ENCODE measurements at regions not wholly inside any gene's neighbourhood (a gene's known extent, or its start where the extent isn't known, plus 50 kb on each side); places are given as distances from the start of the nearest gene placed in this dataset.
"Not testable (repeated sequence)": the region's sequence is repeated elsewhere in the genome, so short reads cannot be mapped to it uniquely, and the experiment has no call there.

DNA sequence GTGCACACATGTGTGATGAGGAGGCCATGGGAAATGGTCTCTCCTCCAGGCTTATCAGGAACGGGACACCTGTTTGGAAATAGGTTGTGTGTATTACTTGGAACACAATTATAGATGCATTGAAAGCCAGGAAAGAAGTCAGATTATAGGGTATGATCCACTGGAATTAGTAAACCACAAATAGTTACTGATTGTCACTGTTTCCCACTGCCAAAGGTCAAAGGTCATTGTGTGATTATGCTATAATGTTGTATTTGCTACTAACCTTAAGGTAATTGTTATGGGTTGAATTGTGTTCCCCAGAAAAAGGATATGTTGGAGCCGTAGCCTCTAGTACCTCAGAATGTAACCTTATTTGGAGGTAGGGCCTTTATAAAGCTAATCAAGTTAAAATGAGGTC is 129.9 kb upstream of the FBXO33 start:
- Histone ChIP-seq H3K4me3 (no peak overlapping the region), H3K9ac (ENCODE audit: insufficient read length) (no peak overlapping the region), H3K36me3 (ENCODE audit: insufficient read depth, low read length) (no peaks in the 10 kb centered on the region), H3K9me3 (ENCODE audit: low read depth, low read length) (no peaks in the 10 kb centered on the region), H3K27ac (no peak overlapping the region)
- no peak for TF ChIP-seq FOXP2 (optimal IDR thresholded peaks at IDR 0.05; ENCODE audit: control extremely low read depth, extremely low read length, insufficient read depth)
- no peak for TF ChIP-seq EZH2 (IDR thresholded peaks at IDR 0.05)
- TF ChIP-seq POLR2AphosphoS5 (IDR thresholded peaks at IDR 0.05; ENCODE audit: borderline replicate concordance, low read depth, low read length): no peak
- no peak for DNase-seq (ENCODE audit: low read depth, low spot score)

DNA sequence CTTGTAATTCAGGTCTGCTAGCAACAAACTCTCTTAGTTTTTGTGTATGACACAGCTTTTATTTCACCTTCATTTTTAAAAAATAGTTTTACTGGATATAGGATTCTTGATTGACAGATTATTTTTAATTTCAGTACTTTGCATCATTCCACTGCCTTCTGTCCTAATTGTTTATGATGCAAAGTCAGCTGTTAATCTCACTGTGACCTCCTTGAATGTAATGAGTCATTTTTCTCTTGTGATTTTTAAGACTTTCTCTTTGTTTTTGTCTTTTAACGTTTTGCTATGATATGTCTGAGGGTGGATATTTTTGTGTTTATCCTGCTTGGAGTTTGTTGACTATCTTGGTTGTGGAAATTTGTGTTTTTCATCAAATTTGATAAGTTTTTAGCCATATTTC is 126.3 kb upstream of the FBXO33 start:
- DNase-seq (ENCODE audit: low read depth, low spot score): no peak
- no peak for TF ChIP-seq EZH2 (IDR thresholded peaks at IDR 0.05)
- TF ChIP-seq FOXP2 (optimal IDR thresholded peaks at IDR 0.05; ENCODE audit: control extremely low read depth, extremely low read length, insufficient read depth): no peak
- no peak for TF ChIP-seq POLR2AphosphoS5 (IDR thresholded peaks at IDR 0.05; ENCODE audit: borderline replicate concordance, low read depth, low read length)
- Histone ChIP-seq H3K9ac (ENCODE audit: insufficient read length) (no peak overlapping the region), H3K9me3 (ENCODE audit: low read depth, low read length) (no peaks in the 10 kb centered on the region), H3K27ac (no peak overlapping the region), H3K36me3 (ENCODE audit: insufficient read depth, low read length) (no peaks in the 10 kb centered on the region), H3K4me3 (no peak overlapping the region)

DNA sequence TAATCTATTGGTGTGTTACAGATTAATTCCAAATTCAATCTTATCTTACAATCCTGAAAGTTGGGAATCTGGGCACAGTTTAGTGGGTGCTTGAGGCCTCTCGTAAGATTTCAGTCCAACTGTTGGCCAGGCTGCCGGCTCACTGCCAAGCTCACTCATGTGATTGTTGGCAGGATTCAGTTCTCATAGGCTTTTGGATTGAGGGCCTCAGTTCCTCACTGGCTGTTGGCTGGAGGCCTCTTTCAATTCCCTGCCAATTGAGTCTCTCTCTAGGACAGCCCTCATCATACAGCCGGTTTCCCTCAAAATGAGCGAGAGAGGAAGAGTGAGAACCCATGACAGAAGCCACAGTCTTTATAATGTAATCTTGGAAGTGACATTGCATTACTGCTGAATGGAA is 123.5 kb upstream of the FBXO33 start:
- no peak for DNase-seq (ENCODE audit: low read depth, low spot score)
- no peak for TF ChIP-seq EZH2 (IDR thresholded peaks at IDR 0.05)
- no peak for TF ChIP-seq FOXP2 (optimal IDR thresholded peaks at IDR 0.05; ENCODE audit: control extremely low read depth, extremely low read length, insufficient read depth)
- TF ChIP-seq POLR2AphosphoS5 (IDR thresholded peaks at IDR 0.05; ENCODE audit: borderline replicate concordance, low read depth, low read length): no peak

DNA sequence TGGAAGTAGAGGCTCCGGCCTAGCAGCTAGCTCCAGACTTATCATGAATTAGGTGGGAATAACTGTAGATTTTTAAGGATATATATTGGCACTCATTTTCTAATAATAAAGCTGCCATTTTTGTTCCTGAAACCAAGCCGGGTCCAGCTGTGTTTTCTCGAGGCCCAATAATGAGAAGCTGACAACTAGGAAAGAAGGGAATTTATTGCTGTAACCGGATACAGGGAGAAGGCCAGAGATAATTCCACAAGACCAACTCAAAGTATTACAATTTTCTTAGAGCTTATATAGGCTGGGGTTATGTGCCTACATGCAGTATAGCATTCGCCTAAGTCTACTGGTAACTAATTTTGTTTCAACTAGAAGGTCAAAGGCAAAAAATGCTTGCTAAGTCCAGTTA is 122.3 kb upstream of the FBXO33 start:
- no peak overlapping the region for H3K27ac ChIP-seq
- H3K9me3 ChIP-seq (ENCODE audit: low read depth, low read length): no peaks in the 10 kb centered on the region
- H3K36me3 ChIP-seq (ENCODE audit: insufficient read depth, low read length): no peaks in the 10 kb centered on the region
- no peak overlapping the region for H3K4me3 ChIP-seq
- no peak overlapping the region for H3K9ac ChIP-seq (ENCODE audit: insufficient read length)
- no peak for TF ChIP-seq EZH2 (IDR thresholded peaks at IDR 0.05)
- TF ChIP-seq FOXP2 (optimal IDR thresholded peaks at IDR 0.05; ENCODE audit: control extremely low read depth, extremely low read length, insufficient read depth): no peak
- no peak for TF ChIP-seq POLR2AphosphoS5 (IDR thresholded peaks at IDR 0.05; ENCODE audit: borderline replicate concordance, low read depth, low read length)
- DNase-seq (ENCODE audit: low read depth, low spot score): no peak

More for the DNA sequence above, 123.5 kb upstream of the FBXO33 start:
- Histone ChIP-seq H3K27ac (no peak overlapping the region), H3K36me3 (ENCODE audit: insufficient read depth, low read length) (no peaks in the 10 kb centered on the region), H3K4me3 (no peak overlapping the region), H3K9ac (ENCODE audit: insufficient read length) (no peak overlapping the region), H3K9me3 (ENCODE audit: low read depth, low read length) (no peaks in the 10 kb centered on the region)

DNA sequence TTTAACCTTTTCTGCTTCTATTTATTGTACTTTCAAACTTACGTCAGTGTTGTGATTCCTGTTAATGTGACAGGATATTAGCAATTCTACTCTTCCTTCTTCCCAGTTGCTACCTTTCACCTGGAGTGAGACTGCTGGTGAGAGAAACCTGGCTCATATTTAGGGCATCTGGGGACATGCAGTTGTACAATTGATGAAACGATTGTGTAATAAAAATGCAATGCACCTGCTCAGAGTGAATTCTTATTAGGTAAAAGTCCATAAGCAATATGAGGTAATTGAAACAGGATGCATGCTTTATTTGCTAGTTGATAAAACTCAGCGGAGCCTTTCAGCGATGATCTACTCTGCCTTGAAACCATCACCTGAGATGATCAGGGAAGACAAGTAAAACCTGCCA is 116.1 kb upstream of the FBXO33 start:
- Histone ChIP-seq H3K4me3 (no peak overlapping the region), H3K9me3 (ENCODE audit: low read depth, low read length) (no peaks in the 10 kb centered on the region), H3K27ac (no peak overlapping the region), H3K36me3 (ENCODE audit: insufficient read depth, low read length) (no peaks in the 10 kb centered on the region), H3K9ac (ENCODE audit: insufficient read length) (no peak overlapping the region)
- TF ChIP-seq EZH2 (IDR thresholded peaks at IDR 0.05): no peak
- no peak for TF ChIP-seq FOXP2 (optimal IDR thresholded peaks at IDR 0.05; ENCODE audit: control extremely low read depth, extremely low read length, insufficient read depth)
- no peak for TF ChIP-seq POLR2AphosphoS5 (IDR thresholded peaks at IDR 0.05; ENCODE audit: borderline replicate concordance, low read depth, low read length)
- no peak for DNase-seq (ENCODE audit: low read depth, low spot score)

DNA sequence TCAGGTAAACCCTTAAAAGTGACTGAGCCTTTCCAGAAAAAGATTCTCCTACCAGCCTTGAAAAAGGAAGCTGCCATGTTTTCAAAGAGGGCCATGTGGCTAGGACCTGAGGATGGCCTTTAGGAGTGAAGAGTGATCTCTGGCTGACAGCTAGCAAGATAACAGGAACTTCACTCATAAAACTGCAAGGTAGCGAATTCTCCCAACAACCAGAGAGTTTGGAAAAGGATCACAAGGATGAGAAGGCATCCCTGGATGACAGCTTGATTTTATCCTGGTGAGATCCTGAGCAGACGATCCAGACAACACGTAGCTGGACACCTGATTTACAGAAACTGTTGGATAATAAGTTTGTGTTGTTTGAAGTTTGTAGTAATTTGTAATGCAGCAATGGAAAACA is 115.6 kb upstream of the FBXO33 start:
- H3K9me3 ChIP-seq (ENCODE audit: low read depth, low read length): no peaks in the 10 kb centered on the region
- DNase-seq (ENCODE audit: low read depth, low spot score): no peak
- H3K9ac ChIP-seq (ENCODE audit: insufficient read length): no peak overlapping the region
- no peak overlapping the region for H3K4me3 ChIP-seq
- no peaks in the 10 kb centered on the region for H3K36me3 ChIP-seq (ENCODE audit: insufficient read depth, low read length)
- no peak for TF ChIP-seq EZH2 (IDR thresholded peaks at IDR 0.05)
- no peak for TF ChIP-seq FOXP2 (optimal IDR thresholded peaks at IDR 0.05; ENCODE audit: control extremely low read depth, extremely low read length, insufficient read depth)
- TF ChIP-seq POLR2AphosphoS5 (IDR thresholded peaks at IDR 0.05; ENCODE audit: borderline replicate concordance, low read depth, low read length): no peak
- H3K27ac ChIP-seq: no peak overlapping the region

DNA sequence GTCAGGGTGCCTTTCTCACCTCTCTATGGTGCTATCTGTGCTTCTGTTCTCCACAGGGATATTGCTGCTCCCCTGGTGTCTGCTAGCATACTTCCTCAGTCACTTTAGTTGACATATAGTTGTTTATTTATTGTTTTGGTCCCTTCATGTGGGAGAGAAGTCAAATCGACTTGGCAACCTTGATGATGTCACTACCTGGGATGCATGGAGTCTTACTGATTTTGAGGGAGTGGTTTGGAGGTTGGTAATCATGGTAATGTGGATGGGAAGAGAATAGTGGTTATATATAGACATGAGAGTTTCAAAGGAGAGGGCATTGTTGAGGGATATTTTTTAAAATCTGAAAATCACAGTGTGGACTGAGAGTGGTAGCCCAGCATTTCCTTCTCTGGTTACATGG is 73.6 kb upstream of the FBXO33 start:
- H3K9me3 ChIP-seq (ENCODE audit: low read depth, low read length): no peaks in the 10 kb centered on the region
- no peak overlapping the region for H3K27ac ChIP-seq
- H3K9ac ChIP-seq (ENCODE audit: insufficient read length): no peak overlapping the region
- no peak for TF ChIP-seq POLR2AphosphoS5 (IDR thresholded peaks at IDR 0.05; ENCODE audit: borderline replicate concordance, low read depth, low read length)
- TF ChIP-seq EZH2 (IDR thresholded peaks at IDR 0.05): no peak
- TF ChIP-seq FOXP2 (optimal IDR thresholded peaks at IDR 0.05; ENCODE audit: control extremely low read depth, extremely low read length, insufficient read depth): no peak
- H3K4me3 ChIP-seq: no peak overlapping the region
- no peak for DNase-seq (ENCODE audit: low read depth, low spot score)
- H3K36me3 ChIP-seq (ENCODE audit: insufficient read depth, low read length): no peaks in the 10 kb centered on the region

DNA sequence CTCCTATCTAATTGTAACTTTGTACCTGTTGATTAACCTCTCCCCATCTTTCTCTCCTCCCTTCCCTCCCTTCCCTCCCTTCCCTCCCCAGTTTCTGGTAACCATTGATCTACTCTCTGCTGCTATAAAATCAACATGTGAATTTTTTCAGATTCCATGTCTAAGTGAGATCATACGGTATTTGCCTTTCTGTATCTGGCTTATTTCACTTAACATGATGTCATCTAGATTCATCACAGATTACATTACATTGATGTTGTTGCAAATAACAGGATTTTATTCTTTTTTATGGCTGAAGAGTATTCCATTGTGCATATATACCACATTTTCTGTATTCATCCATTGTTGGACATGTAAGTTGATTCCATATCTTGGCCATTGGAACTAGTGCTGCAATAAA is 68.0 kb upstream of the FBXO33 start:
- TF ChIP-seq EZH2 (IDR thresholded peaks at IDR 0.05) (no peak), FOXP2 (optimal IDR thresholded peaks at IDR 0.05; ENCODE audit: control extremely low read depth, extremely low read length, insufficient read depth) (no peak), POLR2AphosphoS5 (IDR thresholded peaks at IDR 0.05; ENCODE audit: borderline replicate concordance, low read depth, low read length) (no peak)
- H3K36me3 ChIP-seq (ENCODE audit: insufficient read depth, low read length): no peaks in the 10 kb centered on the region

DNA sequence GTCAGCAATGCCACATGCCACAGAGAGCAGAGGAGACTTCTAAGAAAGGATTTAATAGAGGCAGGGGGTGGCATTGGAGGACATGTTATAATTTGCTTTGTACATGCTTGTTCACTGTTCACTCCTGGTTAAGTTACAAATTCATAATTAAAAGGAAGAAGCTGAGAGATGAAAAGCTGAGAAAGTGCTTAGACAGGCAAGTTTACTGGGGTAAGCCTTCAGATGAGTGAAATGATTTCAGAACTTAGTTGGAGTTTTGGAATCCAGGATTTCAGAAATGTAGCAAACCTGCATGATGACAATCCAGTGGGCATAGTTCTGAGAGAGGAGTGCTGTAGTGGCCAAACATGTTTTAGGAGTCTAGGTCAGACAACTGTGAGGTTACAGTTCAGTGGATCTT is 67.3 kb upstream of the FBXO33 start:
- no peak overlapping the region for H3K27ac ChIP-seq
- H3K36me3 ChIP-seq (ENCODE audit: insufficient read depth, low read length): no peaks in the 10 kb centered on the region
- no peak overlapping the region for H3K4me3 ChIP-seq
- H3K9ac ChIP-seq (ENCODE audit: insufficient read length): no peak overlapping the region
- H3K9me3 ChIP-seq (ENCODE audit: low read depth, low read length): no peaks in the 10 kb centered on the region
- TF ChIP-seq EZH2 (IDR thresholded peaks at IDR 0.05) (no peak), FOXP2 (optimal IDR thresholded peaks at IDR 0.05; ENCODE audit: control extremely low read depth, extremely low read length, insufficient read depth) (no peak), POLR2AphosphoS5 (IDR thresholded peaks at IDR 0.05; ENCODE audit: borderline replicate concordance, low read depth, low read length) (no peak)
- DNase-seq (ENCODE audit: low read depth, low spot score): no peak

More for the DNA sequence above, 68.0 kb upstream of the FBXO33 start:
- Histone ChIP-seq H3K9me3 (ENCODE audit: low read depth, low read length) (no peaks in the 10 kb centered on the region), H3K4me3 (no peak overlapping the region), H3K27ac (no peak overlapping the region), H3K9ac (ENCODE audit: insufficient read length) (no peak overlapping the region)
- no peak for DNase-seq (ENCODE audit: low read depth, low spot score)

DNA sequence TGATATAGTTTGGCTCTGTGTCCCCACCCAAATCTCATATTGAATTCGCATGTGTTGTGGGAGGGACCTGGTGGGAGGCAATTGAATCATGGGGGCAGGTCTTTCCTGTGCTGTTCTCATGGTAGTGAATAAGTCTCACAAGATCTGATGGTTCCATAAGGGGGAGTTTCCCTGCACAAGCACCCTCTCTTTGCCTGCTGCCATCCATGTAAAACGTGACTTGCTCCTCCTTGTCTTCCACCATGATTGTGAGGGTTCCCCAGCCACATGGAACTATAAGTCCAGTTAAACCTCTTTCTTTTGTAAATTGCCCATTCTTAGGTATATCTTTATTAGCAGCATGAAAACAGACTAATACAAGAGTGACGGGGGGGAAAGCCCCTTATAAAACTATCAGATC is 65.4 kb upstream of the FBXO33 start:
- H3K9ac ChIP-seq (ENCODE audit: insufficient read length); H3K9me3 ChIP-seq (ENCODE audit: low read depth, low read length); H3K36me3 ChIP-seq (ENCODE audit: insufficient read depth, low read length); DNase-seq (ENCODE audit: low read depth, low spot score); H3K4me3 ChIP-seq; H3K27ac ChIP-seq: not testable (repeated sequence)
